Astrocyte (in vitro differentiated cells and primary cell): ENCODE measurements at regions not wholly inside any gene's neighbourhood (a gene's known extent, or its start where the extent isn't known, plus 50 kb on each side); places are given as distances from the start of the nearest gene placed in this dataset.

ENCODE experiments used
- EZH2 ChIP-seq: IDR thresholded peaks from 2 replicates; pipeline ENCODE4 v1.6.1; 2012; ENCODE audit warnings: mild to moderate bottlenecking, low read length, inconsistent platforms; ENCODE audit not compliant: insufficient read depth
- TF ChIP-seq, protein P1 (sequence below): IDR thresholded peaks from 2 replicates; pipeline ENCODE4 v1.5.1; 2011; ENCODE audit warnings: low read depth, mild to moderate bottlenecking, inconsistent platforms, low read length, moderate library complexity; ENCODE audit not compliant: insufficient read depth

DNA sequence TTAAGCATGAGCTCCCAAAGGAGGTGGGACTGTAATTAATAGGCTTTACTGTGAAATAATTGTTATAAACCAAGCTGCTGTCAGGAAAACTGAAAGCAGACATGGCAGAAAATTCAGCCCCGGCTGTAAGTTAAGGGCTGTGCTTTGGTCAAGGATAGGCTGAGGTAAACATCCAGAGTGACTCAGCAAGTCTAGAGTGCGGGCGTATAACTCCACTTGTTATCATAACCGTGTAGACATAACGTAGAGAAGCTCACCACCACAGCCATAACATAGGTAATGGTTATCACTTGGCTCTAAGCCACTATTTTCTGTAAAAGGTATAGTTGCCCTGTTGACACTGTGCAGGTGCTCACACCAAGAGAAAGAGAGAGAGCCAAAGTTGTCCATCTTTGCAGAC is 316.8 kb downstream of the DCDC2C start:
- TF ChIP-seq, protein P1, sequence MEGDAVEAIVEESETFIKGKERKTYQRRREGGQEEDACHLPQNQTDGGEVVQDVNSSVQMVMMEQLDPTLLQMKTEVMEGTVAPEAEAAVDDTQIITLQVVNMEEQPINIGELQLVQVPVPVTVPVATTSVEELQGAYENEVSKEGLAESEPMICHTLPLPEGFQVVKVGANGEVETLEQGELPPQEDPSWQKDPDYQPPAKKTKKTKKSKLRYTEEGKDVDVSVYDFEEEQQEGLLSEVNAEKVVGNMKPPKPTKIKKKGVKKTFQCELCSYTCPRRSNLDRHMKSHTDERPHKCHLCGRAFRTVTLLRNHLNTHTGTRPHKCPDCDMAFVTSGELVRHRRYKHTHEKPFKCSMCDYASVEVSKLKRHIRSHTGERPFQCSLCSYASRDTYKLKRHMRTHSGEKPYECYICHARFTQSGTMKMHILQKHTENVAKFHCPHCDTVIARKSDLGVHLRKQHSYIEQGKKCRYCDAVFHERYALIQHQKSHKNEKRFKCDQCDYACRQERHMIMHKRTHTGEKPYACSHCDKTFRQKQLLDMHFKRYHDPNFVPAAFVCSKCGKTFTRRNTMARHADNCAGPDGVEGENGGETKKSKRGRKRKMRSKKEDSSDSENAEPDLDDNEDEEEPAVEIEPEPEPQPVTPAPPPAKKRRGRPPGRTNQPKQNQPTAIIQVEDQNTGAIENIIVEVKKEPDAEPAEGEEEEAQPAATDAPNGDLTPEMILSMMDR = no peak
- no peak for TF ChIP-seq EZH2
